Transverse colon (tissue), 4 donors: ENCODE measurements at regions not wholly inside any gene's neighbourhood (a gene's known extent, or its start where the extent isn't known, plus 50 kb on each side); places are given as distances from the start of the nearest gene placed in this dataset.

Experiments used
- DNase-seq: peaks from one replicate; pipeline ENCODE4 v3.0.0-alpha.2; 2019
- H3K27ac ChIP-seq, 4 donors: fragments of 200-600 bp; sonication (generic); 2 replicates each; pipeline ENCODE4 v1.5.1; 2016 to 2018; ENCODE audit warnings: inconsistent platforms in 4 of 4
- H3K27me3 ChIP-seq: fragments of 200-600 bp; sonication (generic); 2 replicates; pipeline ENCODE4 v1.5.1; 2017; ENCODE audit warnings: inconsistent platforms
- H3K36me3 ChIP-seq, 4 donors: fragments of 200-600 bp; sonication (generic); 2 replicates each; pipeline ENCODE4 v1.5.1; 2017 to 2019; ENCODE audit warnings: inconsistent platforms in 4 of 4
- H3K4me1 ChIP-seq, 4 donors: fragments of 200-600 bp; sonication (generic); 2 replicates each; pipeline ENCODE4 v1.5.1; 2017 to 2020; ENCODE audit warnings: inconsistent platforms in 4 of 4
- H3K4me3 ChIP-seq, 4 donors: fragments of 200-600 bp; sonication (generic); 1 replicate in 1 of 4; 2 replicates in 3 of 4; pipeline versions ENCODE4 v1.5.1 to v1.6.1; 2017 to 2019; ENCODE audit warnings: inconsistent platforms in 4 of 4
- H3K9me3 ChIP-seq, 2 donors: fragments of 200-600 bp; sonication (generic); 2 replicates each; pipeline ENCODE4 v1.5.1; 2017 to 2019; ENCODE audit warnings: inconsistent platforms in 2 of 2
- EP300 ChIP-seq: sonication (generic); formaldehyde crosslinking; IDR thresholded peaks from one replicate; pipeline ENCODE4 v1.6.1; 2017; ENCODE audit warnings: antibody characterized with exemption, low read depth
- POLR2A ChIP-seq: fragments of 450-650 bp; IDR thresholded peaks from one replicate; pipeline ENCODE4 v1.6.1; 2016; ENCODE audit warnings: antibody characterized with exemption, mild to moderate bottlenecking, moderate library complexity
- POLR2AphosphoS5 ChIP-seq, 3 donors: sonication (generic); formaldehyde crosslinking; IDR thresholded peaks; one replicate each; pipeline ENCODE4 v1.6.1; 2016; ENCODE audit warnings: antibody characterized with exemption in 3 of 3
- WGBS, 2 donors: methylation state at CpG; one replicate each; pipeline ENCODE4 v1.1.5; 2018; ENCODE audit warnings: low coverage in 1 of 2; 5-methylcytosine and 5-hydroxymethylcytosine counted together
- in situ Hi-C, 4 donors: fragments of 200-750 bp; cut with MboI; loops; one replicate each; pipeline versions ENCODE4 v1.15.0 to v1.15.1; 2017; ENCODE audit warnings: low sequenced_read_pairs in 3 of 4, low pct_ligation_motif_present in 1 of 4, low pct_unique_long_range_greater_than_20kb in 1 of 4
- intact Hi-C: fragments of 100-400 bp; cut with DNase I; formaldehyde crosslinking; loops from one replicate; pipeline ENCODE4 v1.15.1; 2023; ENCODE audit warnings: low total_unique reads
- TF ChIP-seq, protein P1 (sequence below), 5 experiments: fragments of 200-600 bp in 3 of 5; fragments of 450-650 bp in 2 of 5; sonication (generic) in 3 of 5; IDR thresholded peaks; 1 replicate in 2 of 5; 2 replicates in 3 of 5; pipeline ENCODE4 v1.5.1; 2016 to 2017; ENCODE audit warnings: antibody characterized with exemption in 5 of 5, inconsistent platforms in 3 of 5, mild to moderate bottlenecking in 2 of 5, moderate library complexity in 1 of 5

DNA sequence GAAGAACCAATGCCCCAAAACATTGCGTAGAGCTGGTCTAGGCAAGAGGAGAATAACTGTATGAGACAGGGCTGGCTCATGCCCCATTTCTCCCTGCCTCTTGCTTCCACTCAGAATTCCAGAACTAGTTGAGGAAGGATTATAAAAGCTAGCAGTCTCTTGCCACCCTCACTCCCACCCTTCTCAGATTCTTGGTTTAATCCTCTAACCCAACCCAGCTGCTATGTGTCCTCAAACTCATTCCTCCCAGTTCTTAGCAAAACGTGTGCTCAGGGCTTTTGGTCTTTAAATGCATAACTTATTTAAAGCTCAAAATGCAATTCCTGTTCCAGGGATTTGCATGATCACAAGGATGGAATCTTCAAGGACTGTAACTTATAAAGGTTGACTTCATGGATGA, 466.3 kb downstream of the COG6 start:
- 83 to 93% methylated on average over 2 of the region's 2 CpGs for WGBS, 2 donors
- H3K4me3 ChIP-seq, result no peak overlapping the region
- H3K27ac ChIP-seq, result no peak overlapping the region
- H3K9me3 ChIP-seq, result no peaks in the 10 kb centered on the region
- H3K36me3 ChIP-seq, result no peaks in the 10 kb centered on the region
- no peaks in the 10 kb centered on the region for H3K4me1 ChIP-seq
- intact Hi-C loops, result no loop called here
- H3K27me3 ChIP-seq, result no peaks in the 10 kb centered on the region
- DNase-seq, result no peak
- in situ Hi-C loops, result no loop called here
- TF ChIP-seq, protein P1, sequence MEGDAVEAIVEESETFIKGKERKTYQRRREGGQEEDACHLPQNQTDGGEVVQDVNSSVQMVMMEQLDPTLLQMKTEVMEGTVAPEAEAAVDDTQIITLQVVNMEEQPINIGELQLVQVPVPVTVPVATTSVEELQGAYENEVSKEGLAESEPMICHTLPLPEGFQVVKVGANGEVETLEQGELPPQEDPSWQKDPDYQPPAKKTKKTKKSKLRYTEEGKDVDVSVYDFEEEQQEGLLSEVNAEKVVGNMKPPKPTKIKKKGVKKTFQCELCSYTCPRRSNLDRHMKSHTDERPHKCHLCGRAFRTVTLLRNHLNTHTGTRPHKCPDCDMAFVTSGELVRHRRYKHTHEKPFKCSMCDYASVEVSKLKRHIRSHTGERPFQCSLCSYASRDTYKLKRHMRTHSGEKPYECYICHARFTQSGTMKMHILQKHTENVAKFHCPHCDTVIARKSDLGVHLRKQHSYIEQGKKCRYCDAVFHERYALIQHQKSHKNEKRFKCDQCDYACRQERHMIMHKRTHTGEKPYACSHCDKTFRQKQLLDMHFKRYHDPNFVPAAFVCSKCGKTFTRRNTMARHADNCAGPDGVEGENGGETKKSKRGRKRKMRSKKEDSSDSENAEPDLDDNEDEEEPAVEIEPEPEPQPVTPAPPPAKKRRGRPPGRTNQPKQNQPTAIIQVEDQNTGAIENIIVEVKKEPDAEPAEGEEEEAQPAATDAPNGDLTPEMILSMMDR (IDR thresholded peaks at IDR 0.05), result no peak
- no peak for TF ChIP-seq EP300
- TF ChIP-seq POLR2A, result no peak
- TF ChIP-seq POLR2AphosphoS5 (IDR thresholded peaks at IDR 0.05), result no peak

DNA sequence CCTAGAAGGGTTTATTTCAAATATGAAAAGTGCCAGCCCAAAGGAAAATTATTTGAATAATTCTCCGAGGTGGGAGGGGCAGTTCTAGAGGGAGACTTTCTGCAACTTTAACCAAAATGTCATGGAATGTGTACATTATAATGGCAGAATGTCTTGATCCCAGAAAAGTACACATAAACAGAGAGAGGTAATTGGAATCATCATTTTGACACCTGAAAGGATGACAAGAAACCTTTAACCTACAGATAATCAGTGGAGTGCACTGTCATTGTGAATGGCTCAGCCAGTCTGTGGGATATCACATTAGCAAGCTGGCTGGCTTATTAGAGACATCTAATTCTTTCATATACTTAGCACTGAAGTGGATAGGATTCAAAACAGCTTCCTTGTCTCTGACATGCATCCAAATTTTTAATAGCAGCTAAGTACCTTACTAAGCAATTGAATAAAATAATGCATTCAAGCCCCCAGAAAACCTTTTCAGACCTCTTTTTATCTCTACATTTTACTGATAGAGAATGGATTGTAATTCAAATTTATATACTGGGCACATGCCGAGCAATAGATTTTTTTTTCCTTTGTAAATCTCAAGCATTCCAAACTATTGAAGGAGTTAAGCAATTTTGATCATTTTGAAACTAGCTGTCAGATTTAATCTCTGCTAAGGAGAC, 468.6 kb downstream of the COG6 start:
- in situ Hi-C loops, result no loop called here
- TF ChIP-seq, protein P1 (IDR thresholded peaks at IDR 0.05), result no peak
- TF ChIP-seq POLR2A, result no peak
- no peak for TF ChIP-seq EP300
- TF ChIP-seq POLR2AphosphoS5 (IDR thresholded peaks at IDR 0.05), result no peak
- intact Hi-C loops, result no loop called here
- no peaks in the 10 kb centered on the region for H3K36me3 ChIP-seq
- no peak for DNase-seq
- WGBS, 2 donors, result 69 to 73% methylated on average over 2 of the region's 2 CpGs
- no peak overlapping the region for H3K27ac ChIP-seq
- no peaks in the 10 kb centered on the region for H3K27me3 ChIP-seq
- H3K9me3 ChIP-seq, result no peaks in the 10 kb centered on the region
- H3K4me3 ChIP-seq, result no peak overlapping the region
- H3K4me1 ChIP-seq, result no peaks in the 10 kb centered on the region

DNA sequence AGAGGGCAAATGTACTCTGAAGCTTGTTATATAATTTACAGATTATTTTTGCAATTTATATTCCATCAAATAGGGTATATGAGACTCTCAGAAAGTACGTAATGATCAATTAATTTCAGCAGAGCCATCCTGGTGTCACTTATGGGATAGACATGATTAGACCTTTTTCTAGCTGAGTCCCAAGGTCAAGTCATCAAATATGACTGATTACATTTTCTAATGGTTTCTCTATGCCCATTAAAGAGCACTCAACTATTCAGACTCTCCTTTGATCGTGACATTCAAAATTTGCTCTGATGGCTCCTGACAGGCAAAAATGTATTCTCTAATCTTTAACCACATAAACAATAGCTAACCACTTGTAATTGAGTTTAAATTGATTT, 469.2 kb downstream of the COG6 start:
- no peaks in the 10 kb centered on the region for H3K4me1 ChIP-seq
- no peak for DNase-seq
- in situ Hi-C loops (no loop called here), intact Hi-C loops (no loop called here)
- no peaks in the 10 kb centered on the region for H3K9me3 ChIP-seq
- whole genome bisulfite sequencing, 2 donors, result 93 to 100% methylated on average over 2 of the region's 2 CpGs
- no peaks in the 10 kb centered on the region for H3K27me3 ChIP-seq
- no peak overlapping the region for H3K27ac ChIP-seq
- TF ChIP-seq, protein P1 (IDR thresholded peaks at IDR 0.05), result no peak
- TF ChIP-seq POLR2A (no peak), POLR2AphosphoS5 (IDR thresholded peaks at IDR 0.05) (no peak), EP300 (no peak)
- no peak overlapping the region for H3K4me3 ChIP-seq
- no peaks in the 10 kb centered on the region for H3K36me3 ChIP-seq

DNA sequence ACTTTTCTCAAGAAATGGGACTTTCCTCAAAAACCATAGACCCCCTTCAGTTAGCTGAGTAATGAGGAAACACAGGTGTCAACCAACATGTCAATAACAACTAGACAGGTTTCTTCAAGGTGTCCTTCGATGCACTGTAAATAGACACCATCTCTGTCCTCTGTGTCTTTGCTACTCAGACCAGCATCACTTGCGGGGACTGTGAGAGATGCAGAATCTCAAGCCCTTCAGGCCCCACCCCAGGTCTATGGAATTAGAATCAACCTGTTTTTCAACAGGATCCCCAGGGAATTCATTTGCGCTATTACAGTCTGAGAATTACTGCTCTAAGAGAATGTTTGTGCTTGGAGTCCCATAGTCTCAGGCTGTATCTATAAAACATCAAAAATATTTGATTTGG, 469.9 kb downstream of the COG6 start:
- Histone ChIP-seq H3K9me3 (no peaks in the 10 kb centered on the region), H3K27ac (no peak overlapping the region), H3K27me3 (no peaks in the 10 kb centered on the region), H3K4me3 (no peak overlapping the region), H3K36me3 (no peaks in the 10 kb centered on the region), H3K4me1 (no peaks in the 10 kb centered on the region)
- TF ChIP-seq, protein P1 (IDR thresholded peaks at IDR 0.05), result no peak
- TF ChIP-seq POLR2A, result no peak
- TF ChIP-seq EP300, result no peak
- no peak for TF ChIP-seq POLR2AphosphoS5 (IDR thresholded peaks at IDR 0.05)
- DNase-seq, result no peak
- in situ Hi-C loops, result no loop called here
- 83% methylated on average over 3 of the region's 3 CpGs; no CpG with 5 or more reads in 1 of the 2 donors for WGBS, 2 donors
- intact Hi-C loops, result no loop called here
